A673 (cell line): ENCODE measurements at regions not wholly inside any gene's neighbourhood (a gene's known extent, or its start where the extent isn't known, plus 50 kb on each side); places are given as distances from the start of the nearest gene placed in this dataset.
A peak's percentile ranks its signal among the peaks of the same experiment; 100 is the strongest.

Experiments
- BruUV-seq: library from RNA; stranded (reverse); fragments of 400-500 nt; replicated peaks from 2 replicates; lab custom pipeline; 2021; lab: Mats Ljungman, UMichigan
- CTCF ChIA-PET: fragments of 300-600 bp; sonication (Branson Sonifier 250); formaldehyde crosslinking; loops from one replicate; lab custom pipeline; 2022; ENCODE audit warnings: antibody characterized with exemption; lab: Charles Lee
- POLR2A ChIA-PET: fragments of 300-600 bp; sonication (Branson Sonifier 250); formaldehyde crosslinking; loops from one replicate; lab custom pipeline; 2022; ENCODE audit warnings: antibody characterized with exemption; ENCODE audit not compliant: low non-redundant PET; lab: Charles Lee
- DNase-seq: peaks from one replicate; pipeline ENCODE4 v3.0.0-alpha.2; 2015; ENCODE audit warnings: low spot score
- H3K27ac ChIP-seq: fragments of 200-600 bp; sonication (generic); 2 replicates; pipeline ENCODE4 v1.5.1; 2016; ENCODE audit warnings: mixed run types, low read depth, mild to moderate bottlenecking, mixed read lengths, antibody characterized with exemption, low read length; ENCODE audit not compliant: poor library complexity, severe bottlenecking
- H3K27me3 ChIP-seq: fragments of 200-600 bp; sonication (generic); replicated peaks from 2 replicates; pipeline ENCODE4 v1.6.1; 2017; ENCODE audit warnings: mixed run types, low read depth, mild to moderate bottlenecking, mixed read lengths, antibody characterized with exemption, low read length; ENCODE audit not compliant: insufficient read depth, poor library complexity
- H3K36me3 ChIP-seq: fragments of 200-600 bp; sonication (generic); 2 replicates; pipeline ENCODE4 v1.6.1; 2016; ENCODE audit warnings: mixed run types, mild to moderate bottlenecking, mixed read lengths, antibody characterized with exemption, low read length; ENCODE audit not compliant: insufficient read depth, poor library complexity, severe bottlenecking
- H3K4me1 ChIP-seq: fragments of 200-600 bp; sonication (generic); 2 replicates; pipeline ENCODE4 v1.6.1; 2017; ENCODE audit warnings: mixed run types, mild to moderate bottlenecking, mixed read lengths, antibody characterized with exemption, low read length; ENCODE audit not compliant: insufficient read depth, poor library complexity, severe bottlenecking
- H3K4me3 ChIP-seq: fragments of 200-600 bp; sonication (generic); 2 replicates; pipeline ENCODE4 v1.5.1; 2016; ENCODE audit warnings: low read depth, mixed run types, mild to moderate bottlenecking, mixed read lengths, low read length; ENCODE audit not compliant: poor library complexity, severe bottlenecking
- H3K9me3 ChIP-seq: fragments of 200-600 bp; sonication (generic); 2 replicates; pipeline ENCODE4 v1.6.1; 2016; ENCODE audit warnings: mixed run types, low read depth, mild to moderate bottlenecking, mixed read lengths, antibody characterized with exemption, low read length; ENCODE audit not compliant: poor library complexity, severe bottlenecking
- EZH2 ChIP-seq: fragments of 200-600 bp; sonication (generic); IDR thresholded peaks from 2 replicates; pipeline ENCODE4 v1.6.1; 2017; ENCODE audit warnings: borderline replicate concordance, low read depth, mild to moderate bottlenecking, mixed read lengths, antibody characterized with exemption, low read length; ENCODE audit not compliant: poor library complexity, severe bottlenecking
- intact Hi-C: fragments of 100-400 bp; cut with micrococcal nuclease; formaldehyde crosslinking; loops from one replicate; pipeline ENCODE4 v1.10.0; 2022; ENCODE audit not compliant: unreplicated experiment
- TF ChIP-seq, protein P1 (sequence below): fragments of 300-800, 200-600 bp; sonication (generic); conservative IDR thresholded peaks from 2 replicates; pipeline ENCODE4 v1.5.1; 2017; ENCODE audit warnings: low read depth, mild to moderate bottlenecking, antibody characterized with exemption, low read length, moderate library complexity, mixed read lengths

DNA sequence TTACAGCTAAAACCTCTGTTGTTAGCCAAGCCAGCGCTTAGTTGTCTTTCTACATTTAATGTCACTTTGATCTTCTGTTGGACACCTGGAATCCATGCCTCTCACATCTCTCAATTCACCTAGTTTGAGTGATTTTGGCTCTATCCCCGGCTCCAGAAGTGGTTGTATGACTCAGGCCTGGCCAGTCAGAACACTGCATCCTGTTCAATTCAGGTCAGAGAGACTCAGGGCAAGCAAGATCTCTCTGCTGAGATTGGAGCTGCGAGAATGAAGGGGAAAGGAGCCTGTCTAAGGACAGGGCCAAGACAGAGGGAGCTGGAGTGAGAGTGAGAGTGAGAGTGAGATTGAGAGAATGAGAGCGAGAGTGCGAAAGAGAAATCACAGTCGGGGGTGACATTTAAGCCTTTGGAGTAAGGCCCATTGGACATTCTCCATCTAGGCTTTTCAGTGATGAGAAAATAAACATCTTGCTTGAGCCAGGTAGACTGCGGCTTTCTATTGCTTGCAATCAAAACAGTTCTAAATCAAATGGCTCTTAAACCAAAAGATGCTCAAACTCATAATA is 83.3 kb upstream of the DYNC1I1 start:
- H3K4me1 ChIP-seq = no peaks in the 10 kb centered on the region
- H3K27me3 ChIP-seq = no peaks in the 10 kb centered on the region
- H3K9me3 ChIP-seq = no peaks in the 10 kb centered on the region
- BruUV-seq = no TSS peak
- intact Hi-C loops = loop anchor here (5.0 kb wide), 1 partner anchor 177 kb away; no protein-coding TSS in a partner anchor
- no peaks in the 10 kb centered on the region for H3K36me3 ChIP-seq
- POLR2A ChIA-PET = no interaction called here
- no peak for DNase-seq
- no peak overlapping the region for H3K27ac ChIP-seq
- H3K4me3 ChIP-seq = no peak overlapping the region
- CTCF ChIA-PET = interaction anchor here (1.6 to 4.5 kb wide), 4 partner anchors 160 to 177 kb away, joined by 5 to 35 read pairs (median 8); no protein-coding TSS in a partner anchor
- TF ChIP-seq EZH2 = no peak
- TF ChIP-seq, protein P1, sequence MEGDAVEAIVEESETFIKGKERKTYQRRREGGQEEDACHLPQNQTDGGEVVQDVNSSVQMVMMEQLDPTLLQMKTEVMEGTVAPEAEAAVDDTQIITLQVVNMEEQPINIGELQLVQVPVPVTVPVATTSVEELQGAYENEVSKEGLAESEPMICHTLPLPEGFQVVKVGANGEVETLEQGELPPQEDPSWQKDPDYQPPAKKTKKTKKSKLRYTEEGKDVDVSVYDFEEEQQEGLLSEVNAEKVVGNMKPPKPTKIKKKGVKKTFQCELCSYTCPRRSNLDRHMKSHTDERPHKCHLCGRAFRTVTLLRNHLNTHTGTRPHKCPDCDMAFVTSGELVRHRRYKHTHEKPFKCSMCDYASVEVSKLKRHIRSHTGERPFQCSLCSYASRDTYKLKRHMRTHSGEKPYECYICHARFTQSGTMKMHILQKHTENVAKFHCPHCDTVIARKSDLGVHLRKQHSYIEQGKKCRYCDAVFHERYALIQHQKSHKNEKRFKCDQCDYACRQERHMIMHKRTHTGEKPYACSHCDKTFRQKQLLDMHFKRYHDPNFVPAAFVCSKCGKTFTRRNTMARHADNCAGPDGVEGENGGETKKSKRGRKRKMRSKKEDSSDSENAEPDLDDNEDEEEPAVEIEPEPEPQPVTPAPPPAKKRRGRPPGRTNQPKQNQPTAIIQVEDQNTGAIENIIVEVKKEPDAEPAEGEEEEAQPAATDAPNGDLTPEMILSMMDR = no peak

GRCh38 chr7:95687759-95688343 is 84.5 kb upstream of the DYNC1I1 start:
- Histone ChIP-seq H3K36me3 (no peaks in the 10 kb centered on the region), H3K4me1 (no peaks in the 10 kb centered on the region), H3K9me3 (no peaks in the 10 kb centered on the region), H3K27ac (no peak overlapping the region), H3K4me3 (no peak overlapping the region), H3K27me3 (no peaks in the 10 kb centered on the region)
- POLR2A ChIA-PET = no interaction called here
- intact Hi-C loops = loop anchor here (1.0 to 5.0 kb wide), 2 partner anchors 161 to 176 kb away; no protein-coding TSS in a partner anchor
- peak; percentile 49 for DNase-seq
- no TSS peak for BruUV-seq
- TF ChIP-seq EZH2 = no peak
- TF ChIP-seq, protein P1 = peak; percentile 52
- CTCF ChIA-PET = interaction anchor here (0.9 to 4.5 kb wide), 6 partner anchors 9 to 176 kb away, joined by 4 to 35 read pairs (median 8); no protein-coding TSS in a partner anchor

DNA sequence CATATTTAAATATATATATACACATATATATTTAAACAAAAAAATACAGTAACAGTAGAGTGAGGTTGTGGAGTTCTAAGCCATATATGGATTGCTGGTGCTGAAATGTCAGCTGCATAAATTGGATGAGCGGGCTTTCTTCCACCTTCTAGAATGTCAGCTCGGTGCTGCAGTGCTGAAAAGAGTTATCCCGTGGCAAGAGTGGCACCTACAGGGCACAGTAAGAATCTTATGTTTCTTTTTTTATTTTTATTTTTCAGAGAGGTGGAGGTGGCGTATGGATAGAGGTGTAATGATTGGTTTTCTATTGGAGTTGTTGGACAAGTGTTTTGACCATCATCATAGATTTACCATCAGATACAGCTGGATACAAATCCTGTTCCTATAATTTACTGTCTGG is 86.2 kb upstream of the DYNC1I1 start:
- ChIA-PET CTCF (interaction anchor here (0.6 to 4.5 kb wide), 7 partner anchors 84 to 177 kb away, joined by 3 to 35 read pairs (median 7); no protein-coding TSS in a partner anchor), POLR2A (no interaction called here)
- intact Hi-C loops = loop anchor here (5.0 kb wide), 1 partner anchor 174 kb away; no protein-coding TSS in a partner anchor
- DNase-seq = peak; percentile 58
- Histone ChIP-seq H3K27me3 (no peaks in the 10 kb centered on the region), H3K27ac (no peak overlapping the region), H3K9me3 (no peaks in the 10 kb centered on the region), H3K36me3 (no peaks in the 10 kb centered on the region), H3K4me3 (no peak overlapping the region), H3K4me1 (no peaks in the 10 kb centered on the region)
- BruUV-seq = no TSS peak
- TF ChIP-seq, protein P1 = peak; percentile 48
- TF ChIP-seq EZH2 = no peak
